ENCODE measurements at regions not wholly inside any gene's neighbourhood (a gene's known extent, or its start where the extent isn't known, plus 50 kb on each side); places are given as distances from the start of the nearest gene placed in this dataset.

GRCh38 chr15:96412045-96412905 lies 81.8 kb downstream of the NR2F2 start:
- TF ChIP-seq POLR2A (IDR thresholded peaks at IDR 0.05) (no peak), CTCF (IDR thresholded peaks at IDR 0.05) (no peak)

Measured in thyroid gland (tissue), 4 donors.